Activated CD8-positive, alpha-beta memory T cell treated with anti-CD3 and anti-CD28 coated beads for 36 hours (primary cell): ENCODE measurements at regions not wholly inside any gene's neighbourhood (a gene's known extent, or its start where the extent isn't known, plus 50 kb on each side); places are given as distances from the start of the nearest gene placed in this dataset.

Experiments
- CTCF ChIA-PET: fragments of 350-600 bp; sonication (Branson Sonifier 250); formaldehyde crosslinking; loops from one replicate; lab custom pipeline; 2021; ENCODE audit warnings: antibody characterized with exemption; lab: Charles Lee
- POLR2A ChIA-PET: fragments of 350-600 bp; sonication (Branson Sonifier 250); formaldehyde crosslinking; loops from one replicate; lab custom pipeline; 2021; ENCODE audit warnings: antibody characterized with exemption; lab: Charles Lee

DNA sequence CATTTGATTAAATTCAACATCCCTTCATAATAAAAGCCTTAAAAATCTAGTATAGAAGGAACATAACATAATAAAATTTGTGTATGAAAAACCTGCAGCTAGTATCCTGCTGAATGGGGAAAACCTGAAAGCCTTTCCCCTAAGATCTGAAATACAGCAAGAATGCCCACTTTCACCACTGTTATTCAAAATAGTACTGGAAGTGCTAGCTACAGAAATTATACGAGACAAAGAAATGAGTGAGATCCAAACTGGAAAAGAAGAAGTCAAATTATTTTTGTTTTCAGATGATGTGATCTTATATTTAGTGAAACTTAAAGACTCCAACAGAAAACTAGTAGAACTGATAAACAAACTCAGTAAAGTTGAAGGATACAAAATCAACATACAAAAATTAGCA lies 152.9 kb downstream of the RTL3 start:
- CTCF ChIA-PET: no interaction called here
- POLR2A ChIA-PET: no interaction called here

DNA sequence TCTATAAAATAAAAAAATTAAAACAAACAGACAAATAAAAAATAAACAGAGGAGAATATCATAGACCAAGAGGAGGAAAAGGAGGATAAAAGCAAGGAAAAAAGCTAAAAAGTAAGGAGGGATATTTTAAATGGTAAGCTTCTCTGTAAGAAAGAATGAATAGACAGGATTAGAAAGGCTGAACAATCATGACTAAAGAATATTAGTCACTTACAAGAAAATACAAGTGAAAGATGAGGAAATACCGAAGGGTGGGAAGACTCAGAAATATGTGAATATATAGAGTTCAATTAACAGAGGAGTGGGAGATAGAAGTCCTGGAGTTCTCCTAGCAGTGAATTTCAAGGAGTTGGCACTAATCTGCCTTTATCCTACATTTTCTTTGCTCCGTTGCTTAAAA lies 162.6 kb downstream of the RTL3 start:
- ChIA-PET POLR2A (no interaction called here), CTCF (no interaction called here)

DNA sequence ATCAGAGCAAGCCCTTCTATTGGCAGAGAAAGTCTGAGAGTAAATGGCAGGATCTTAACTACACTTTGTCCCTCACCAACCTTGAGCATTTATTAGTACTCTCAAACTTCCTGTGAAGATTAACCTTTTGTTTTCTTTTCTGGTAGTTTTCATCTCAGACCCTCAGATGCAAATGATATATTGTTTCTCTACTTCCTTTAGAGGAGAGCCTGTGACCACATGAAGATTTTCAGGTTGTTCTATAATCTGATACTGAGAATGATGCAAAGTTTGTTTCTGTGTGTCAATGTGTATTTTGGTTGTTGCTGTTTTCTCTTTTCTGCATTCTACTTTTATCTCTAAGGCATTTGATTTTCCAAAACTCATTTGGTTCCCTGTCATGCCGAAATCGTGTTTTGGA lies 165.8 kb upstream of the CYSLTR1 start:
- ChIA-PET POLR2A (no interaction called here), CTCF (no interaction called here)

DNA sequence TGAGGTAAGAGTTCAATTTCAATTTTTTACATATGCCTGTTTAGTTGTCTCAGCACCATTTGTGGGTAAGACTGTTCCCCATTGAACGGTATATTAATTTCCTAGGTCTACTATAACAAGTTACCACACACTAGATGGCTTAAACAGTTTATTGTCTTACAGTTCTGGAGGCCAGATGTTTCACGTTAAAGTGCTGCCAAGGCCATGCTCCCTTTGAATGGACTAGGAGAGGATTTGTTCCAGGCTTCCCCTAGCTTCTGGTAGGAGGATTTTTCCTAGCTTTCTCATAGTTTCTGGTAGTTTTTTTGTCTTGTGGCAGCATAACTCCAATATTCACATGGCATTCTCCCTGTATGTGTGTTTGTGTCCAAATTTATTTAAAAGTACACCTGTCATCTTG lies 149.3 kb upstream of the CYSLTR1 start:
- POLR2A ChIA-PET: no interaction called here
- CTCF ChIA-PET: no interaction called here

DNA sequence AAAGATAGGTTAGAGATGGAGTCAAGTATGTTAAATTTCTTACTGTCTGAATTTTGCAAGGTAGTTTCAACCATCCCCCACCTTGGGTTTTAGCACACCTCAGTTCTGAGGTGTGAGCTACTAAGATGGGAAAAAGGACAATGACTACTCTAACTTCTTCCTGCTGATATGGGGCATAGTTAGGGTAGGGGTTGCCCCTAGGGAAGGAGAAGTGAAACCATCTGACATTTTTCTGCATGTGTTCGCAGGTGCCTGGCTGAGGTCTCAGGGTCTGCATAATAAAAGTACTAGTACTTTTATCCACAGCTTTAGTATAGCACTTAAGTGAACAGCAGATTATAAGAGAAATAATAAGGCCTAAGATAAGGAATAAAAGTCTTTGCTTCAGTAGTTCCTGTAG lies 129.5 kb upstream of the CYSLTR1 start:
- POLR2A ChIA-PET: no interaction called here
- CTCF ChIA-PET: no interaction called here

DNA sequence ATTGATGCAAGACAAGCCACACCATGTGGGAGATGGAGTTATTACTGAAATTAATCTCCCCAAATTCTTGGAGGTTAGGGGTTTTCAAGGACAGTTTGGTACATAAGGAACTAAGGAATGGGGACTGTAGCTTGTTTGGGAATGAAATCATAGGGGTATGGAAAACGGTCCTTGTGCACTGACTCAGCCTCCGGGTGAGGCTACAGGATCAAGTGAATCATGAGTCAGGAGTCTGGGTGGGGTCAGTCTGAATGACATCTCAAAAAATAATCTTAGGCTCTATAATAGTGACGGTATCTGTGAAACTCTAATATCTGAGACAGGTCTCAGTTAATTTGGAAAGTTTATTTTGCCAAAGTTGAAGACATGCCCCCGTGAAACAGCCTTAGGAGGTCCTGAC lies 128.5 kb upstream of the CYSLTR1 start:
- CTCF ChIA-PET: no interaction called here
- POLR2A ChIA-PET: no interaction called here

DNA sequence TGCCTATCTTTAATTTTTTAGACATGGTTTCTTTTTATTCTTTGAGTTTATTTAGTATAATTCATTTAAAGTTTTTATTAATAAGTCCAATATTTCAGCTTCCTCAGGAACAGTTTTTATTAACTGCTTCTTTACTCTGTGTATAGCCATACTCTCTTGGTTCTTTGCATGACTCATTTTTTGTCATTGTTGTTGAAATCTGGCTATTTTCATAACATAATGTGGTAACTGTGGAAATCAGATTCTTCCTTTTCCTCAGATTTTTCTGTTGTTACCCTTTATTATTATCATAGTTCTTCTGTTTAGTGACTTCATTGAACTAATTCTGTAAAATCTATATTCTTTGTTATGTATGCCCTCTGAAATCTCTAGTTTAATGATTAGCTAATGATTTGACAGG lies 124.9 kb upstream of the CYSLTR1 start:
- ChIA-PET CTCF (no interaction called here), POLR2A (no interaction called here)

DNA sequence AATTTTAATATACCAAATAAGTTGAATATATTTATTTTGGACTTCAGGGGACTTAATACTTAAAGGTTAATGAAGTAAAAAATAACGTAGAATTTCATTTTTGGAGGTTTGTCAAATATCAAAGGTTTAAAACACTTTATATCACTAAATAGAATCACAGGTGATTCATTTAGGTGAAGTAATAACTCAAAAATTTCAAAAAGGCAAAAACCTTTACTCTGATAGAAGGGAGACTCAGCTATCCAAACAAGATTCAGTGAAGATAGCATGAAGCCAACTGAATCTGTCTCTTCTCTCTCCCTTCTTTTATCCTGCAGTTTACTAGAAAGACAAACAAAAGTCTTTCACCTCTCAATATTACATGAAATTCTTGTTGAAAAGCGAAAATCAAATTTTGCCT lies 110.2 kb upstream of the CYSLTR1 start:
- POLR2A ChIA-PET: no interaction called here

DNA sequence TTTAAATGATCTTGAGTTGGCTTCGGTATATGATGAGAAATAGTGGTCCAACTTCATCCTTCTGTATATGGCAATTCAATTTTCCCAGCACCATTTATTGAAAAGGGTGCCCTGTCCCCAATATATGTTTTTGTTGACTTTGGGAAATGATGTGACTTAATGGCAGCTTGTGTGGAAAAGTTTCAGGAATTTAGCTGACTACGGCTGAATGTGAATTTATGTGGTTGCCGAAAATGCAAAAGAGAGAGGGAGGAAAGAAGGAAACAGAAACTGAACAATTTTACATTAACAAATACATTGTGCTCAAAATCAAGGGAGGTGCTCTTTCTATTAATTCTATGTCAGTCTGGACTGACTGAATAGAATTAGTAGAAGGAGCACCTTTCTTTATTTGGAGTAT lies 101.8 kb upstream of the CYSLTR1 start:
- ChIA-PET POLR2A (no interaction called here), CTCF (no interaction called here)

More for the DNA sequence above, 110.2 kb upstream of the CYSLTR1 start:
- CTCF ChIA-PET: no interaction called here

DNA sequence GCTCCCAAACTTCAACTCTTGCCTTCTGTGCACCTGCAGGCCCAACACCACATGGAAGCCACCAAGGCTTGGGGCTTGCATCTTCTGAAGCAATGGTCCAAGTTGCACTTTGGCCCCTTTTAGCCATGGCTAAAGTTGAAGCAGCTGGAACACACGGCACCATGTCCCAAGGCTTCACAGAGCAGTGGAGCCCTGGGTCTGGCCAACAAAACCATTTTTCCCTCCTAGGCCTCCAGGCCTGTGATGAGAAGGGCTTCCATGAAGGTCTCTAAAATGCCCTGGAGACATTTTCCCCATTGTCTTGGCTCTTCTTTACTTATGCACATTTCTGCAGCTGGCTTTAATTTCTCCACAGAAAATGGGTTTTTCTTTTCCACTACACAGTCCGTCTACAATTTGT lies 61.3 kb upstream of the CYSLTR1 start:
- POLR2A ChIA-PET: no interaction called here
- CTCF ChIA-PET: no interaction called here

DNA sequence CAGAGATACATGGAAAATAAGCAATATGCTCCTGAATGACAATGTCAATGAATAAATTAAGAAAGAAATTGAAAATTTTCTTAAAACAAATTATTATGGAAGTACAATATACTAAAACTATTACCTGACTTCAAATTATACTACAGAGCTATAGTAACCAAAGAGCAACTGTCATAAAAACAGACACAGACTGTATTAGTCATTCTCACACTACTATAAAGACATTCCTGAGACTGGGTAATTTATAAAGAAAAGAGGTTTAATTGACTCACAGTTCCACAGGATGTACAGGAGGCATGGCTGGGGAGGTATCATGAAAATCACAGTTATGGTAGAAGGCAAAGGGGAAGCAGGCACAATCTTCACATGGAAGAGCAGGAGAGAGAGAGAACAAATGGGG lies 60.0 kb upstream of the CYSLTR1 start:
- CTCF ChIA-PET: no interaction called here
- POLR2A ChIA-PET: no interaction called here

DNA sequence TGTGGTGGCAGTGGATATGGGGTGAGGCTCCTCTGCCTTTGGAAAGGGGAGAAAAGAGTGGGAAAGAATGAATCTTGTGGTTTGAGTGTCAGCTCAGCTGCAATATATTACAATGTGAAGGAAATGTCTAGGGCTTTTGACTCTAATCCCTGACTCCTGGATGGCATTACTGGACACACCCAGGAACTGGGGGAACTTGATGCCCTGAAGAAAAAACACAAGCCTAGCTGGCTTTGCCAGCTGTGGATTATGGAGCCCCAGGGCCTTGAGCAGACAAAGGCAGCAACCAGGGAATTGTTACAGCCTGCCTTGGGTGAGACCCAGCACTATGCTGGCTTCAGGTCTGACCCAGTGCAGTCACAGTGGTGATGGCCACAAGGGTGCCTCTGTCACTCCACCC lies 57.1 kb upstream of the CYSLTR1 start:
- POLR2A ChIA-PET: no interaction called here
- CTCF ChIA-PET: no interaction called here

DNA sequence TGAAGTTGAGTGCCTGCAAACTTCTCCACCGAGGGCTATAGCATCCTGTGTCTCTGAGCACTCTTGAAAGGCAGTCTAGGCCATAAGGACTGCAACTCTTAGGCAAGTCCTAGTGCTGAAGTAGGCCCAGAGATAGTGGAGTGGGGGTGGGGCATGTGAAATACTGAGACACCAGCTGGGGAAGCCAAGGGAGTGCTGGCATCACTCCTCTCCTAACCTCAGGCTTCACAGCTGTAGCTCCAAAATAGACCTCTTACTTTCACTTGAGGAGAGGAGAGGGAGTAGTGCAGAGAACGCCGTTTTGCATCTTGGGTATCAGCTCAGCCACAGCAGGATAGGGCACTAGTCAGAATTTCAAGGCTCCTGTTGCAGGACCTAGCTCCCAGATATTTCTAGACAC lies 56.2 kb upstream of the CYSLTR1 start:
- ChIA-PET CTCF (no interaction called here), POLR2A (no interaction called here)

DNA sequence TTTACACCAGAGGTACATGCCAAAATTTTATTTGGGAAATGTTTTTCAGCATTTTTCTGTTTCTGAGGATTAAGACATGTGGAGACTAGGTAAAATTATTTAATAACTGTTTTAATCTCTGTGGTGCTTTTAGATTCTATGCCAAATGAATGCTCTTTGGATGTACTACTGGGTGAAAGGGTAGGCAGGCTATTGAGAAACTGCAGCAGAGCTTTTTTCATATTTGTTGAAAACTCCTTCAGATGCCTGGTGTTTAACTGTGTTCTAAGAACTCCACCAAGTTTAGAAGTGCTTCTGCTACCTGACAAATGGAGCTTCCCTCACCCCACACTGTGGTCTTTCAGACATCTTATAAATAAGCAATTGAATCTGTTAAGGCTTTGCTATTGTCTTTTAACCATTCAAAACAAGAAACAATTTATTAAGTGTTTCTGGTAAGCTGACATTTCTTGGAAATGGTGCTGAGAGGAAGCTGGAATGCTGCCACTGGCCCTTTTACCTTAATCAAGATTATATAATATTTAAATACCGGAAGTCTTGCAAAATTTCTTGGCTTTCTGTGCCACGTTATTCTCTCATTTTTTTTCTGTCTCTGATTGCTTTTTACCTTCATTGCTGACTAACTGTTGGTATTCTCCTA lies 51.2 kb upstream of the CYSLTR1 start:
- ChIA-PET CTCF (no interaction called here), POLR2A (no interaction called here)
